HG03280 (cell line): ENCODE measurements at regions not wholly inside any gene's neighbourhood (a gene's known extent, or its start where the extent isn't known, plus 50 kb on each side); places are given as distances from the start of the nearest gene placed in this dataset.

ENCODE experiments used
- ATAC-seq: cut with Tn5 transposase; IDR thresholded peaks from one replicate; pipeline ENCODE4 v1.9.1; 2021; ENCODE audit warnings: mild to moderate bottlenecking, moderate library complexity; ENCODE audit not compliant: unreplicated experiment

DNA sequence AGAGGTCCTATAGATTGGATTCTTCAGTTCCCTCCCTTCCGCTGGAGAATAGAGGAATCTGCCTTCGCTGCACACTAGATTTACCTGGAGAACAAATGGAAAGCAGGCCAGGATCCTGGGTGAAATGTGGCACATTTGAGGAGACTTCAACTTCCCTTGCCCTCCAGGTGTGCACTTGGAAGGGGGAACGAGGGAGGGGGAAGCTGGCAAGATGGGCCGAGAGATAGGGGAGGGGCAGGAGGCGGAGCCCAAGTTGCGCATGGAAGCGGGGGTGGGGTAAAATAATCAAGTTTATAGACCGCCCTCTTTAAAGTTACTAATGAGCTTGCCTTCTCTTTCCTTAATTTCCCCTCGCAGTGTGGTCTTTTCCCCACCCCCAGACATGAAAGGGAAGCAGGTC, 155.7 kb upstream of the CAMK1G start:
- ATAC-seq, result no peak

DNA sequence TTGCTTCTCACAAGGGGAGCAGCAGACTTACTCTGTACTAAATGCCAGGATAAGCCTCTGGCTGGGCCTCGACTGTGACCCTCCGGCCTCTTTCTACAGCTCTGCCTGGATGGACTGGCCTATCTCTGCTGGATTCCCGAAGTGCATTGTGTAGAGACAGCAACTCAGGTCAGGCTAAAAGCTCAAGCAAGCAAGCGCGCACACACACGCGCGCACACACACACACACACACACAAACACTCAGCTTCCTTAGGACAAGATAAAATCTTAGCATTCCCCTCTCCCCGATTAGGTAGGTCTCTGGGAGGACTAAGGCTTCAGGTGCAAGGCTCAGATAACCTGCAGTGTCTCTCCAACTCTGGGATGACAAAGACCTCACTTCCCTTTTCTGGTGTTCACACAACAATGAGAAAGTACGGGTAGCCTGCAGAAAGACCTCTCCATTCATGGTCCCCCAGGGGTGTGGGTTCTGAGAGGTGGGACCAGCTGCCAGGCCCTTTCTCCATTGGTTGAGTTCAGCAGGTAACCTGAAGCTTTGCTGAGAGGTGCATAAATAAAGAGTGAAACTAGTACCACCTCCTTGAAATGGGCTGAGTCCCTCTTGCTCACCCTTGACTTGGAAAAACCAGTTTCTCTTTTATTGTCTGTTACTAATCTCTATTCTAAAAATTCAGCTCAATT, 155.1 kb upstream of the CAMK1G start:
- no peak for ATAC-seq

DNA sequence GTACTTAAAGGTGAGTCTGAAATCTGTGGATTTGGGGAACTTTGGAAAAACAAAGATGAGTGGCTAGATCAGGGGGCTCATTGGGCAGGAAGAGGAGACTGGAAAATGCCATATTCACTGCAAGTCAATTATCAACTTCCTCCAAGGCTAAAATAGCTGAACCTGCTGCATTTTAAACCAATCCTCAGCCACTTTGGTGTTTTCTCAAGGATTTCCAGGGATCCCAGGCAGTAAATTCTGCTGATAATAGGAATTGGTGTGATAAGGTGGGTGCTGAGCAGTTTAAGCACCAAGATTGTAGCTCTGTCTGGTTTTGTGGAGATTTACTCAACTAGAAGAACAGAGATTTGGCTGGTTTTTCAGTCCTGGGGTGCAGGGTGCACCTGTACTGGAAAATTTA, 153.9 kb upstream of the CAMK1G start:
- ATAC-seq, result no peak

DNA sequence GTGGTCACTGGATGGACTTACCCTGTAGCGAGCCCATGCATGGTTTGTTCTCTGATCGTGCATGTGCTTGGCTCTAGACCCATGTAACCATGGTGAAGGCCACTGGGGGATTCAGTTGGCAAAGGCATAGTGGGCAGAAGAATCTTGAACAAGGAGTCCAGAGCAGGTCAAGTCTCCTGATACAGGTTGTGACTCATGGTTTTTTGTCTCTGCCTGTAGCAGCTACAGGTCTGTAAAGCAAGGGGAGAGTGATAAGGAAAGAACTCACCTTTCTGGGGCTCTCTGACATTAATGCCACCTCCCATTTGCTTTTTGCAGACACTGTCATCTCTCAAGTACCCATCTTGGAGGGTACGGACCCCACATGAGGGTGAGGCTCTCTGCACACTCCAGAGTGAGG, 153.4 kb upstream of the CAMK1G start:
- no peak for ATAC-seq

DNA sequence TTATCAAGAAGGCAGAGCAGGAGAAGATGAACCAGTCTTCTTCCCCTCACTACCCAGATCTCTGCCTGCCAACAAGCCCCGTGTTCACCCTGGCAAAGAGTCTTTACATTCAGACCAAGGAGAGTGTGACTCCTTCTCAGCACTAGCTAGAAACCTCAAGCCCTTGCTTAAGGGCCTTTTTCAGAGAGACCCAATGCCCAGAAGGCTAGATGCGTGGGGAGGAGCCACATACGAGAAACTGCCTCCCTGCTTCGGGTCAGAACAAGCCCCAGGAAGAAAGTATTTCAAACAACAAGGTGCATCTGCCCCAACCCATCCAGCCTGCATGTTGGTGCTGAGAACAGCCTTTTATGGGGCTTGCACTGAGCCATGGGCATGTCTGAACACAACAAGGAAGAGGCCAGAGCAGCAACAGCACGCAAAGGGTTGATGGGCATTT, 152.7 kb upstream of the CAMK1G start:
- ATAC-seq, result no peak

DNA sequence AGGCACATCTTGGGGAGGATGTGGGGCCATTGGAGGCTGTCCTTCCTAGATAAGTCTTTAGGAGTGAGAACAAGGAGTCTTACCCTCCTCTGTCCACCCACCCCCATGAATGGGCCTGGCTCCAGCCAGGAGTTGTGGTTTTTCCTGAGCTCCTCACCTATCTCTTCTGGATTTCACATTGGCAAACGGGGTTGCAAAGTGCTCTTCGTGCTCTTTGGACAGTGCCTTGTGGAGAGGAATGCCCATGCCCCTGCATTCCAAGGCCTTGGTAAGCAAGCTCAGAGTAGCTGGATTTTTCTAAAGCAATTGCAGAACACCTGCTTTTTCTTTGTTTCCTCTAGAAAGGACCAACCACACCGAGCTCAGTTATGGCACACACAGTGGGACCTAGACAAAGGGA, 152.1 kb upstream of the CAMK1G start:
- no peak for ATAC-seq

DNA sequence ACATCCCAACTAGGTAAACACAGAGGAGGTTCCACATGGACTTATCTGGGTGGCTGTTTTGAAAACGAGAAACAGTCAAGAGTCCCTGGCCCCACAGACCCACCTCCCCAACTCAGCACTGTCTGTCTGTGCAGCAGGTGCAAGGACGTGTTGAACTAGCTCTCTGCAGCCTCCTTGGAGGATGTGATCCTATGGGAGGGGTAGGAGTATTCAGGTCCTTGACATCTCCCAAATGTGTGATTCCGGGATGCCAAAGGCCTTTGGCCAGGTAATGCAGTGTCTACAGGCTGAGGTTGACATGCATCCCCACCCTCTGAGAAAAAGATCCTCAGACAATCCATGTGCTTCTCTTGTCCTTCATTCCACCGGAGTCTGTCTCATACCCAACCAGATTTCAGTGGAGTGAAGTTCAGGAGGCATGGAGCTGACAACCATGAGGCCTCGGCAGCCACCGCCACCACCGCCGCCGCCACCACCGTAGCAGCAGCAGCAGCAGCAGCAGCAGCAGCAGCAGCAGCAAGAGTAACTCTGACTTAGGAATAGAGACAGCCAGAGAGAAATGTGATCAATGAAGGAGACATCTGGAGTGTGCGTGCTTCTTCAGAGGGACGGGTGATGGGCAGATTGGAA, 151.6 kb upstream of the CAMK1G start:
- ATAC-seq, result no peak

DNA sequence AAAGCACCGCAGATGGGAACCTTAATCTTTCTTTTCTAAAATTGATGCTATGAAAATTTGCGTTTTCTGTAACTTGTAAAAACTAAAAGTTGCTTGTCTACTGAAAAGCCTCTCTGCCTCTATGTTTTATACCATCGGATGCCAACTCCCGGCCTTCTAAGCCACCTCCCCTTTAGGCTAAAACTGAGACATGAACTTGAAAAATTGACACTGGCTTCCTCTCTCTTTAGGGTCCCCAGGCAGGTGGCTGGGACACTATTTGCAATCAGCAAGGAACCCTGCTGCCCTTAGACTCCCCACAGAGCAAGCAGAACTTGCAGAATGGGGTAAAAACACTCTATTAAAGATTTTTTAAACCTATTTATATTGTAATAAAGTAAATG, 151.1 kb upstream of the CAMK1G start:
- no peak for ATAC-seq

DNA sequence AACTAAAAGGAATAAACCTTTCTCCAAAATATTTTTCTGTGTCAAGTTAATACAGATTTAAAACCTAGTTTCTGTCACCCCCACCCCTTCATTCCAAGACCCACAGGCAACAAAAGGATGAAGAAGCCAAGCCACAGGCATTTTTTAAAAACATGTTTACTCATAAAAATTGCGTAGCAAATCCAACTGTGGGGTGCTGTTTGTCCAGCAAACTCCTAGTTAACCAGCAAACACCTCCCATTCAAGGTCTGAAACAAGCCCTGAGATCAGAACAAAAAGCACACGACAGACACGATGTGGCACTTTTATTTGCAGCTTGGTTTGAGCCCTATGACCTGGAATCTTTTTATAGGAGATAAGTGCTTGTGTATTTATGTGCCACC, 149.9 kb upstream of the CAMK1G start:
- ATAC-seq, result no peak

DNA sequence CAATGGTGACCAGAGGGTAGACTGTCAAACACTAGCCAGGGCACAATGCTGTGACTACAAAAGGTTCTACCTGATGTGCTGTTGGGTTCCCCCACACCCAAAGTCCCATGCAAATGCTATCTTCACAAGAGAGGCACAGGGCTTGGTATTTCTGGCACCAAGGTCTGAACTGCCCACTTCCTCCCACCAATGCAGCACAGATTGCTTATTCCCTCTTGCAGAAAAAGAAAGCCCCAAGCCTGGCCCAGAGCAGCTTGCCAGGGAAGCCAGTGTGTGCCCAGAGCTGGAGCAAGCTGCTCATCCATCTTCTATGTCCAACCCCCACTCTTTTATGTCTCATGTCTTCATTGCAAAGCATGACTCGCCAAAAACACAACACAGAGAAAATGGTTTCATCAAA, 149.4 kb upstream of the CAMK1G start:
- no peak for ATAC-seq

DNA sequence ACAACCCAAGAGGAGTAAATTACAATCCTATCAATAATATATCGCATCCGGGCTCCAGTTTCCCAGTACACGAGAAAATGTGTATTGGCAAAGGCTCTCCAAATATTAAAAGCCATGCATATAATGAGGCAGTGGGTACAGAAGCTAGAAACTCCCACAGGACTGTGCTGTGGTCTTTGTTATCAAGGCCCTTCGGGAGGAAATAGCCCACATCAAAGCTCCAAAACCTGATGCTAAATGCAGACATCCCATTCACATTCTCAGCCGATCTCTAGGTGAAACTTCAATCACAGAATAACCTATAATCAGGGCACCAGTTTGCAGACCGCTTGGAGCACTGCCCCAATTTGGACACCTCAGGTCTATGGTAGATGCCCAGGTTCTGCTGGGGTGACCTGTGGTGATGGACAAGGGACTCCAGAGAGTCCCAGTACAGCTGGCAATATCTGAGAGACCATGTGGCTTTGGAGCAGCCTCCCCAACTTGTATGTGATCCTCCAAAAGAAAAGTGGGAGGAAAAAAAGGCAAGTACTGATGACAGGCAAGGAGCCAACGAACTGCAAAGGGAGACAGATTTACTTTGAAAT, 148.8 kb upstream of the CAMK1G start:
- ATAC-seq, result no peak

DNA sequence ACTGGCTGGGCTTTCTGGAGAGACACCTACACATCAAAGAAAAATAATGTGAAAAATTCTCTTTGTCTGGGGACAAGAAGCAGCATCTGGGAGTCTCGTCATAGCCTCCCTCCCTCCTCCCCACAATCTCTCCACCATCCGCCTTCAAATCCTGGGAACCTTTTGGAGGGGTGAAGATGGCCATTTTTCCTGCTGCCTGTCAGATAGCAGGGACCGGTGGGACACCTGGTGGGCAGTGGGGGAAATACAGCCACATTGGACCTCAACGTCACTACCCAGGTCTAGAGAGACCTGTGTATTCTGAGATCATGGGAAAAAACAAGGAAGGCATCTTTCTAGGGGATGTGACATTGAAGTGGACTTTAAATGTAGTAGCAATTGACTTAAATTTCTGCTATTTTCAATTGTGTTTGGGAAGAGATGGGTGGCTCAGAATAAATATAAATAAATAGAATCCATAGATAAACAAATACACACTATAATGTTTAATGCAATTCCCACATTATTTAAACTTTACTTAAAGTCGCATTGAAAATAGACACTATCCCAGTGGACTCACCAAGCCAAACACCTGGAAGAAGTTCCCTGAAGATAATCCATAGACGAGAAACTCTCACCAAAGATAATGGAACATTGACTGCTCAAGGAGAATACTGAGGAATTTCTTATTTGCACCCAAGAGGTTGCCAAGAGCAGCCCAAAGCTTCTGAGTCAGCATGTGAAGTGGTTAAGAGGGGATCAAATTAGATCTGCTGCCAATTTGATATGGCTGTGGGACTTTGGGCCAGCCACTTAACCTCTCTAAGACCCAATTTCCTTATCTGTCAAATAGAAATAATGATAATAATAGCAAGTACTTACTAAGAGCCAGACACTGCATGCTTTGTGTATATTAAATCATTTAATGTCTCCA, 147.6 kb upstream of the CAMK1G start:
- ATAC-seq, result peak; percentile 78

DNA sequence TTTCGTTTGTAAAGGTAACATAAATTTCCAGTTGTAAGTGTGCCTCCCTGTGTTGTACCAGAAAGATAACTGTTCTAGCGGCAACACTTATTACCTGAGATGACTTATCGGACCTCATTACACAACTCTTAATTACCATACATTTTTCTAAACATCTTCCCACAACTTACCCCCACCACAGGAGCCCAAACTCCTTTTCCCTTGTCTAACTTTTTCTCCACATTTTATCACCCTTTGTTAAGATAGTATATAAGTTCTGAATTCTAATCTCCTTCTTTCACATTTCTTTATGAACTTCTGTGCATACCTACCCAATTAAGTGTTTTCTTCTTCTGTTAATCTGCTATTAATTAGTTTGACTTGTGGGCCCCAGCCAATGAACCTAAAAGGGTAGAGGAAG, 143.7 kb upstream of the CAMK1G start:
- ATAC-seq, result no peak

DNA sequence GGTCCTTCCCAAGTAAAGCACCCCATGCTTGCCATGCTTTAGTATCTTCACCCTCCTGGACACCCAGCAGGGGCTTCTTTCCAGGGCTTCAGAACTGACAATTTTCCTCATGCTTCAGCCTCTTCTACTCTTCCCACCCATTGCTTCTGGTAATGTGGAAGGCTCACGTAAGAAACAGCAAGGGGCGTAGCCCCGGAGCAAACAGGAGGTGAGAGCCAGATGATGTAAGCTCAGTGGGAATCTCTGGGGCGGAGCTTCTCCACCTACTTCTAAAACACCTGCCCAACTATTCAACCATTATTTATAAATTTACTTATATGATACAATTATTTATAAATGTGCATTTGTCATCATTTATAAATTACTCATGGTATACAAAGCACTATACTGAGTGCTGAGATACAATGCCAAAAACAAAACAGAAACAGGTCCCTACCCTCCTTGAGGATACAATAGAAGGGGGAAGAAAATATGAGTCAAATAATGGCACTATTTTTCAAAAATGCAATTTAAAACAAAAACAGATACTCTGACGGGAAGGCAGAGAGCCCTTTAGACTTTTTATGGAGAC, 140.1 kb upstream of the CAMK1G start:
- no peak for ATAC-seq

DNA sequence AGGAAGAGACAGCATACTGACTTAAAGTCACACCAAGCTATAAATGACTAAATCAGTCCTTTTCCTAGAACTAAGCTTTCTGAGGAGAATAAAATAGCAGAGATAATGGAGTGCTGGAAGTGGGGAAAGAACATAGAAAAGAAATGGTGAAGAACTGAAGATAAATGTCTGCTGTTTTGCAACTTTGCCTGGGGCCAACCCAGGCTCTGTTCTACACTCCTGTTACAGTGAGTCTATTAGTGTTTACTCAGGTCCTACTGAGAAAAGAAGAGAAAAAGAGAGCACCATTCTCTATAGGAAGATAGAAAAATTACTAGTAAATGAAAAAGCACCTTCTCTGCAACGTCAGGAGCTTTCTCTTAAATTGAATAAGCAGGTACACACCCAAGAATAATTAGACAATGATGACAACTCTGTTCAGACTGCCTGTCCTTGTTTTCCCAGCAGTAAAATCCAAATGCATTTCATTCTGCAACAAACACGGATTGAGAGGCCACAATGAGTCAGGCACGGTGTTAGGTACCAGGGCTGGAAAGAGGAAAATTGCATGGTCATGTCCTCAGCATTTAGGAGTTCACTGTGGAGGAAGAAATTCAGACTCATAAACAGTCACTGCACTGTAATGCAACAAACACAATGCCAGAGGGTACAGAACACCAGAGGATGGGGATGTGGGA, 139.4 kb upstream of the CAMK1G start:
- no peak for ATAC-seq

DNA sequence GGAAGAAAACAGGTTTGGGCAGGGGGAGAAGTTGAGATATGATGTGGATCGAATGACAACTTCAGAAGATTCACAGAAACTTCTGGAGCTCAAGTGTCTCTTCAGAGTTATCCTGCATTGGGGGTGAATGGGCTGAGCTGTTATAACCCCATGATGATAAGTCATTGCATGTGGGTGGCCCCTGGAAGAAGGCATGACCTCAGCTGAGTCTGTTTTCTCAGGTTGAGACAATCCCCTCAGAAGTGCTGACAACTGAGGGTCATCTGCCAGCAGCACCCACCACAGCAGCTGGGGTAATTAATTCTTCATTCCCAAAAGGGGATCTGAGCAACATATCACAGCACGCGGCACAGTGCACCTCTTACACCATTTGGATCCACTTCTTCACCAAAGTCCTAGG, 138.6 kb upstream of the CAMK1G start:
- ATAC-seq, result no peak

DNA sequence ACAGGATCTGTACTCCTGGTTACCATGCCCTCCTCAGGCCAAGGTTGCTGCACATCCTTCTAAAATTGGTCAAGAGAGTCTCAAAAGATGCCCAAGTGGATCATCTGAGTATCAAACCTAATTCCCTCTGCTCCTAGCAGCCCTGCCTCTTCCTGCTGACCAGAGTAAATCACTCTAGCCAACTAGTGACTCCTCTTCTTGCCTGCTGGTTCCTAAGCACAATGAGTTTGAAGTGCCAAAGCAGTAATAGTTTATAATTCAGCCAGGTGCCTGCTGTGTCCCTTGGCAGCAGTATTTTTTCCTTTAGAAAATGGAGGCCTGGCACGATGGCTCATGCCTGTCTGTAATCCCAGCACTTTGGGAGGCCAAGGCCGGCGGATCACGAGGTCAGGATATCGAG, 137.9 kb upstream of the CAMK1G start:
- ATAC-seq, result no peak

DNA sequence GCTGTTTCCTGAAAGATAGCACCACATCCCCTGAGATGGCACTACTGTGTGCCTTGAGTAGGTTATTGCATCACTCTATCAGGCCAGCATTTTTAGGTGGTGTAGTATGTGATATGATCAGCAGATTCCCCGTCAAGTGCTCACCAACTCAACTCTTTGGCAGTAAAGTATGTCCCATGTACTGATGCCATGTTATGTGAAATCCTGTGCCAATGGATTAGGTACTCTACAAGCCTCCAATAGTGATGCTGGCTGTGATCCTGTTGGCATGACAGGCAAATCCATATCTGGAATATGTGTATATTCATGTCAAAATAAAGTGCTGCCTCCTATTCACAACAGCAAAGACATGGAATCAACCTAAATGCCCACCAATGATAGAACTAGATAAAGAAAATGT, 137.2 kb upstream of the CAMK1G start:
- ATAC-seq, result no peak

DNA sequence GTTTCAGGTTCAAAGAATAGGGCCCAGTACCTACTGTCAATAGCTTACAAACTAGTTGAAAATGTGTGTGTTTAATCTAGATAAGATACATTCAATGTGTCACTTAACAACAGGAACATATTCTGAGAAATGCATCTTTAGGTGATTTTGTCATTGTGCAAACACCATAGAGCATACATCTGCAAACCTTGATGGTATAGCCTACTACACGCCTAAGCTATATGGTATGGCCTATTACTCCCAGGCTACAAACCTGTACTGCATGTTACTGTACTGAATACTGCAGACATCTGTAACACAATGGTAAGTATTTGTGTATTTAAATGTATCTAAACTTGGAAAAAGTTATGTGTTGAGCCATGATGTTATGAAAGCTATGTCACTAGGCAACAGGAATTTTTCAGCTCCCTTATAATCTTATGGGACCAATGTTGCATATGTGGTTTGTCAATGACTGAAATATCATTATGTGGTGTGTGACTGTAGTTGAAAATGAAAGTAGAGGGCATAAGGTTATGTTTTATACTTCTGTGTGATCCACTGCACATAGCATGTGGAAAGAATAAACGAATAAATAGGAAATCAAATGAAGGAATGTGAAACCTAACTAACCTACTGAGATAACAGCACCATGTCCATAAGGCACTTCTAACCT, 129.0 kb upstream of the CAMK1G start:
- ATAC-seq, result no peak

DNA sequence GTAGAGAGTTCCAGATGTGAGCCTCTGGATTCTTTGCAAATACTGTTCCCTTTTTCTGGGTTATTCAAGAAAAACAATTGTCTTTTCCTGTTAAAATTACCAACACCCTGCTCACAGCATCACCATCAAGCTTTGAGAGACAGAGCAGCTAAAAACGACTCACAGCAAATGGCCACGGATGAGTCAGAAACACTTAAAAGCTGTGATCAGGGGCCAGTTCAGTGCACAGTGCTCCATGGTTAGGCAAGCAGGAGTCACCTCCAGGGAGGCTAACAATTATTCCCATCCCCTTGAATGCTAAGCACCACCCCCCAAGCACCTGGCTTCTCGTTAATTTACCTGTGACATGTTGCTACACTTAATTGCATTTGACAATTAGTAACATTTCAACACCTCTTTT, 128.4 kb upstream of the CAMK1G start:
- no peak for ATAC-seq
